Vagina (tissue), 2 donors: ENCODE measurements at regions not wholly inside any gene's neighbourhood (a gene's known extent, or its start where the extent isn't known, plus 50 kb on each side); places are given as distances from the start of the nearest gene placed in this dataset.
"Not testable (repeated sequence)": the region's sequence is repeated elsewhere in the genome, so short reads cannot be mapped to it uniquely, and the experiment has no call there.

Source experiments
- DNase-seq, 2 donors: peaks; one replicate each; pipeline ENCODE4 v3.0.0-alpha.2; 2017; ENCODE audit errors: extremely low spot score in 2 of 2
- H3K27ac ChIP-seq: fragments of 200-600 bp; sonication (generic); one replicate; pipeline ENCODE4 v1.5.1; 2019
- H3K27me3 ChIP-seq: fragments of 200-600 bp; sonication (generic); one replicate; pipeline ENCODE4 v1.5.1; 2019
- H3K36me3 ChIP-seq, 2 donors: fragments of 200-600 bp; sonication (generic); one replicate each; pipeline ENCODE4 v1.5.1; 2017 to 2019
- H3K4me1 ChIP-seq: fragments of 200-600 bp; sonication (generic); one replicate; pipeline ENCODE4 v1.5.1; 2019
- H3K4me3 ChIP-seq, 2 donors: fragments of 200-600 bp; sonication (generic); 1 replicate in 1 of 2; 2 replicates in 1 of 2; pipeline ENCODE4 v1.5.1; 2016 to 2019
- H3K9me3 ChIP-seq: fragments of 200-600 bp; sonication (generic); one replicate; pipeline ENCODE4 v1.5.1; 2019
- POLR2A ChIP-seq, 2 donors: fragments of 450-650 bp; IDR thresholded peaks; one replicate each; pipeline ENCODE4 v1.6.1; 2017; ENCODE audit warnings: antibody characterized with exemption in 2 of 2, mild to moderate bottlenecking in 2 of 2, moderate library complexity in 2 of 2
- POLR2AphosphoS5 ChIP-seq, 2 donors: sonication (generic); formaldehyde crosslinking; IDR thresholded peaks; one replicate each; pipeline ENCODE4 v1.9.0; 2017; ENCODE audit warnings: antibody characterized with exemption in 2 of 2, mild to moderate bottlenecking in 2 of 2, low read depth in 1 of 2; ENCODE audit not compliant: insufficient read depth in 1 of 2
- intact Hi-C: fragments of 100-400 bp; cut with DNase I; formaldehyde crosslinking; loops from one replicate; pipeline ENCODE4 v1.15.1; 2023
- TF ChIP-seq, protein P1 (sequence below), 3 experiments: fragments of 450-650 bp in 2 of 3; fragments of 200-600 bp in 1 of 3; sonication (generic) in 1 of 3; IDR thresholded peaks; one replicate each; pipeline ENCODE4 v1.5.1; 2017 to 2019; ENCODE audit warnings: antibody characterized with exemption in 3 of 3, mild to moderate bottlenecking in 2 of 3, moderate library complexity in 2 of 3

- no peaks in the 10 kb centered on the region for H3K27me3 ChIP-seq
- H3K4me3 ChIP-seq, result no peak overlapping the region
- no peak for DNase-seq
- peaks cover 5% of the 10 kb centered on the region for H3K4me1 ChIP-seq
- H3K36me3 ChIP-seq, result no peaks in the 10 kb centered on the region
- H3K9me3 ChIP-seq, result no peaks in the 10 kb centered on the region
- peak overlapping the region; percentile 7 for H3K27ac ChIP-seq
- intact Hi-C loops, result no loop called here
- TF ChIP-seq, protein P1, sequence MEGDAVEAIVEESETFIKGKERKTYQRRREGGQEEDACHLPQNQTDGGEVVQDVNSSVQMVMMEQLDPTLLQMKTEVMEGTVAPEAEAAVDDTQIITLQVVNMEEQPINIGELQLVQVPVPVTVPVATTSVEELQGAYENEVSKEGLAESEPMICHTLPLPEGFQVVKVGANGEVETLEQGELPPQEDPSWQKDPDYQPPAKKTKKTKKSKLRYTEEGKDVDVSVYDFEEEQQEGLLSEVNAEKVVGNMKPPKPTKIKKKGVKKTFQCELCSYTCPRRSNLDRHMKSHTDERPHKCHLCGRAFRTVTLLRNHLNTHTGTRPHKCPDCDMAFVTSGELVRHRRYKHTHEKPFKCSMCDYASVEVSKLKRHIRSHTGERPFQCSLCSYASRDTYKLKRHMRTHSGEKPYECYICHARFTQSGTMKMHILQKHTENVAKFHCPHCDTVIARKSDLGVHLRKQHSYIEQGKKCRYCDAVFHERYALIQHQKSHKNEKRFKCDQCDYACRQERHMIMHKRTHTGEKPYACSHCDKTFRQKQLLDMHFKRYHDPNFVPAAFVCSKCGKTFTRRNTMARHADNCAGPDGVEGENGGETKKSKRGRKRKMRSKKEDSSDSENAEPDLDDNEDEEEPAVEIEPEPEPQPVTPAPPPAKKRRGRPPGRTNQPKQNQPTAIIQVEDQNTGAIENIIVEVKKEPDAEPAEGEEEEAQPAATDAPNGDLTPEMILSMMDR (IDR thresholded peaks at IDR 0.05), result no peak
- TF ChIP-seq POLR2AphosphoS5 (IDR thresholded peaks at IDR 0.05; ENCODE audit: insufficient read depth in 1 of 2, low read depth in 1 of 2) (no peak), POLR2A (IDR thresholded peaks at IDR 0.05) (no peak)
These were observed 115.7 kb upstream of the S1PR3 start for GRCh38 chr9:88875400-88876120.

DNA sequence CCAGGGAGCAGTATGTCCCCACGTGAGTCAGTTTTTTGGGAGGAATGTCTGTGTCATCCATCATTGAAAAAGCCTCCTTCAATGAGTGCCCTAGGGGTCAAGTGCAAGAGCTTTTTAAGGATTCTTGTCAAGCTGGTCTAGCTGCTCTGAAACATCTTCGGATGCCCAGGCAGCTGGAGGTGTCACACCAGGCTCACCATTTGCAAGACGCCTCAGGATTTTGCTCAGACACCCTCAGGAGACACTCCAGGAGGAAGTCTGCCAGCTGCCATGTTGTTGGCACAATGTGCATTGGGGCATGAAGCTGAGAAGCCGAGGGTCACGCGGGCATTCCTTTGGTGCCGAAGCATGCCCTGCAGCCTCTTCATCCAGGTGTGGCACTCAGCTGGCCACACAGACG is 111.1 kb upstream of the S1PR3 start:
- Histone ChIP-seq H3K27me3 (no peaks in the 10 kb centered on the region), H3K9me3 (no peaks in the 10 kb centered on the region), H3K27ac (no peak overlapping the region), H3K4me1 (peaks cover 5% of the 10 kb centered on the region), H3K36me3 (no peaks in the 10 kb centered on the region), H3K4me3 (no peak overlapping the region)
- no peak for TF ChIP-seq POLR2A (IDR thresholded peaks at IDR 0.05)
- TF ChIP-seq POLR2AphosphoS5 (IDR thresholded peaks at IDR 0.05; ENCODE audit: insufficient read depth in 1 of 2, low read depth in 1 of 2), result no peak
- TF ChIP-seq, protein P1 (IDR thresholded peaks at IDR 0.05), result no peak
- intact Hi-C loops, result no loop called here
- no peak for DNase-seq

- H3K36me3 ChIP-seq, H3K4me3 ChIP-seq, H3K4me1 ChIP-seq, H3K27me3 ChIP-seq, intact Hi-C loops, DNase-seq, H3K9me3 ChIP-seq, H3K27ac ChIP-seq: not testable (repeated sequence)
These were observed 107.0 kb upstream of the S1PR3 start for GRCh38 chr9:88884291-88884690.

GRCh38 chr9:88886762-88887161 is 104.5 kb upstream of the S1PR3 start:
- H3K4me3 ChIP-seq, H3K4me1 ChIP-seq, H3K36me3 ChIP-seq, H3K27me3 ChIP-seq, H3K27ac ChIP-seq, H3K9me3 ChIP-seq, intact Hi-C loops, DNase-seq: not testable (repeated sequence)

DNA sequence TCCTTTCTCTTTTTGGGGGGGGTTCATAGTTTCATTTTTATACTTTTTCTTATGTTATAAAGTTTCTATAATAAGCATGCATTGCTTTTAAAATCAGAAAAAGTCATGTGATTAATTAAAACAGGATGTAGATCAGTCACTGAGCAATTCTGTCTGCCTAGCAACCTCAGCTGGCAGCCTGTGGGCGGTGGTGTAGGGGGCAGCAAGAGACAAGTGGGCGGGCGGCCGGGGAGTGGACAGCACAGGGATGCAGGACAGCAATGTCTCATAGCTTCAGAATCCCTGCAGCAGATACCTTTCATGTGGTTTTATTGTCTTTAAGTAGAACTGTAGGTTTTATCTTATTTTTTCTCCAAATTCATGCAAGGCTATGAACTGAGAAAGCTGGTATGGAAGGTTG is 101.9 kb upstream of the S1PR3 start:
- DNase-seq, result no peak
- Histone ChIP-seq H3K27me3 (no peaks in the 10 kb centered on the region), H3K9me3 (no peaks in the 10 kb centered on the region), H3K27ac (no peak overlapping the region), H3K36me3 (no peaks in the 10 kb centered on the region), H3K4me1 (no peaks in the 10 kb centered on the region), H3K4me3 (no peak overlapping the region)
- intact Hi-C loops, result no loop called here
- TF ChIP-seq, protein P1 (IDR thresholded peaks at IDR 0.05), result no peak
- TF ChIP-seq POLR2A (IDR thresholded peaks at IDR 0.05) (no peak), POLR2AphosphoS5 (IDR thresholded peaks at IDR 0.05; ENCODE audit: insufficient read depth in 1 of 2, low read depth in 1 of 2) (no peak)

GRCh38 chr9:88890546-88890945 is 100.7 kb upstream of the S1PR3 start:
- intact Hi-C loops, result no loop called here
- H3K9me3 ChIP-seq, result no peaks in the 10 kb centered on the region
- no peak overlapping the region for H3K27ac ChIP-seq
- no peaks in the 10 kb centered on the region for H3K36me3 ChIP-seq
- no peaks in the 10 kb centered on the region for H3K27me3 ChIP-seq
- no peak for DNase-seq
- H3K4me3 ChIP-seq, result no peak overlapping the region
- no peak for TF ChIP-seq POLR2A (IDR thresholded peaks at IDR 0.05)
- TF ChIP-seq, protein P1 (IDR thresholded peaks at IDR 0.05), result no peak
- TF ChIP-seq POLR2AphosphoS5 (IDR thresholded peaks at IDR 0.05; ENCODE audit: insufficient read depth in 1 of 2, low read depth in 1 of 2), result no peak
- no peaks in the 10 kb centered on the region for H3K4me1 ChIP-seq
